OCI-LY3 (cell line): ENCODE measurements at regions not wholly inside any gene's neighbourhood (a gene's known extent, or its start where the extent isn't known, plus 50 kb on each side); places are given as distances from the start of the nearest gene placed in this dataset.

ENCODE experiments used
- H2AFZ ChIP-seq: fragments of 200-600, 300-600 bp; shearing (Covaris generic); 2 replicates; pipeline ENCODE4 v1.6.0; 2014; ENCODE audit warnings: antibody characterized with exemption, low read depth, low read length
- H3K27ac ChIP-seq: fragments of 200-600, 300-600 bp; sonication (generic); 2 replicates; pipeline ENCODE4 v1.5.1; 2014; ENCODE audit warnings: mild to moderate bottlenecking, low read length, moderate library complexity, mixed read lengths
- H3K27me3 ChIP-seq: fragments of 200-600, 300-600 bp; sonication (generic); 2 replicates; pipeline ENCODE4 v1.6.1; 2014; ENCODE audit warnings: low read depth, low read length, mixed read lengths
- H3K36me3 ChIP-seq: fragments of 200-600, 300-600 bp; sonication (generic); replicated peaks from 2 replicates; pipeline ENCODE3; 2014; ENCODE audit warnings: low read depth, low read length, mixed read lengths
- H3K4me1 ChIP-seq: fragments of 300-600, 200-600 bp; sonication (generic); 2 replicates; pipeline ENCODE4 v1.6.1; 2014; ENCODE audit warnings: low read length, mixed read lengths
- H3K4me2 ChIP-seq: fragments of 200-600, 300-600 bp; sonication (generic); 2 replicates; pipeline ENCODE4 v1.6.1; 2014; ENCODE audit warnings: low read length, mixed read lengths
- H3K4me3 ChIP-seq: fragments of 300-600, 200-600 bp; sonication (generic); 2 replicates; pipeline ENCODE4 v1.5.1; 2014; ENCODE audit warnings: antibody characterized with exemption, mild to moderate bottlenecking, low read length, moderate library complexity
- H3K79me2 ChIP-seq: fragments of 300-600, 200-600 bp; shearing (Covaris generic); 2 replicates; pipeline ENCODE4 v1.6.1; 2014; ENCODE audit warnings: mild to moderate bottlenecking, low read length, mixed read lengths
- H3K9ac ChIP-seq: fragments of 300-600, 200-600 bp; shearing (Covaris generic); 2 replicates; pipeline ENCODE4 v1.6.0; 2014; ENCODE audit warnings: mild to moderate bottlenecking, low read length, moderate library complexity
- H3K9me3 ChIP-seq: fragments of 200-600, 300-600 bp; shearing (Covaris generic); 2 replicates; pipeline ENCODE4 v1.6.1; 2014; ENCODE audit warnings: low read length, mixed read lengths; ENCODE audit not compliant: insufficient read depth
- H4K20me1 ChIP-seq: fragments of 200-600, 300-600 bp; sonication (generic); 2 replicates; pipeline ENCODE4 v1.6.1; 2016; ENCODE audit warnings: low read length, mixed read lengths; ENCODE audit not compliant: insufficient read depth
- EZH2phosphoT487 ChIP-seq: fragments of 200-600 bp; shearing (Covaris generic); IDR thresholded peaks from 2 replicates; pipeline ENCODE4 v1.6.1; 2018; ENCODE audit warnings: antibody characterized with exemption, mixed run types, low read depth
- TF ChIP-seq, protein P1 (sequence below): fragments of 200-600, 300-600 bp; sonication (generic); IDR thresholded peaks from 2 replicates; pipeline ENCODE4 v1.5.1; 2014; ENCODE audit warnings: antibody characterized with exemption, low read length, low read depth

DNA sequence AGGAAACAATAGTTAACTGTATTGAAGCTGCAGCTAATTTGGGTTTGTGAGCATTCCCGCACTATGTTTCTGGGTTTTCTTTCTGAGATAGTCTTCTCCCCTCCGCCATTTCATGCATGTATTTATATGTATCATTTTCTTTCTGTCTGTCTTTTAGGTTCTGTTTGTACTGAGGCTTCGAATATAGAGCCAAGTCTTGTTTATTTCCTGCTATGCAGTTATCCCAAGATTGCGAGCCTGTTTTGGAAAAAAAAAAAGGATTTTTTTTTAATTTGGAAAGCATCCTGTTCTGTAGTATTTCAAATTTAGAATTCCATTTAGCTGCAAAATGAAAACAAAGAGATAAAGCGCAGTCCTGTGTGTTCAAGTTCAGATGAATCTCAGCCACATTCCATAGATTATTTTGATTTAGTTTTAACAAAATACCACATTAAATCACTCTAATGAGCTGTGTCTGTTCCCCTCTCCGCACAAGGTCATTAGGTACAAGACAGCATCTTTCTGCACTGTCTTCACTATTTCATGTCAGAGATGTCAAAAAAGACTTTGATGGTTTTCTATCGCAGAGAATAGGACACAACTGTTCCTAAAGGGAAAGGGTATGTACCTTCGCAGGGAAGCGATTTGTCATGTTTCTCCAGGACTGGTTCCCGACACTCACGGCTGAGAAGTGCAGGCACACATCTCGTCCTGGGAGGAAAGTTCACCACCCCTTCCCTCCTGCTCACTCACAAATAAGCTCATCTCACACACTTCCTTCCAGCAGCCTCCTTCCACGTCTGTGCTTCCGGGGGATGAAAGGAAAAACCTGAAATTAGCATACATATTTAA is 443.4 kb downstream of the ZNF516 start:
- H3K27me3 ChIP-seq, result no peaks in the 10 kb centered on the region
- no peaks in the 10 kb centered on the region for H3K36me3 ChIP-seq
- no peak overlapping the region for H3K4me3 ChIP-seq
- H3K9me3 ChIP-seq, result peaks cover 4% of the 10 kb centered on the region; the same call in 1 of the 2 replicates
- no peak overlapping the region for H3K4me2 ChIP-seq
- TF ChIP-seq EZH2phosphoT487, result no peak
- TF ChIP-seq, protein P1, sequence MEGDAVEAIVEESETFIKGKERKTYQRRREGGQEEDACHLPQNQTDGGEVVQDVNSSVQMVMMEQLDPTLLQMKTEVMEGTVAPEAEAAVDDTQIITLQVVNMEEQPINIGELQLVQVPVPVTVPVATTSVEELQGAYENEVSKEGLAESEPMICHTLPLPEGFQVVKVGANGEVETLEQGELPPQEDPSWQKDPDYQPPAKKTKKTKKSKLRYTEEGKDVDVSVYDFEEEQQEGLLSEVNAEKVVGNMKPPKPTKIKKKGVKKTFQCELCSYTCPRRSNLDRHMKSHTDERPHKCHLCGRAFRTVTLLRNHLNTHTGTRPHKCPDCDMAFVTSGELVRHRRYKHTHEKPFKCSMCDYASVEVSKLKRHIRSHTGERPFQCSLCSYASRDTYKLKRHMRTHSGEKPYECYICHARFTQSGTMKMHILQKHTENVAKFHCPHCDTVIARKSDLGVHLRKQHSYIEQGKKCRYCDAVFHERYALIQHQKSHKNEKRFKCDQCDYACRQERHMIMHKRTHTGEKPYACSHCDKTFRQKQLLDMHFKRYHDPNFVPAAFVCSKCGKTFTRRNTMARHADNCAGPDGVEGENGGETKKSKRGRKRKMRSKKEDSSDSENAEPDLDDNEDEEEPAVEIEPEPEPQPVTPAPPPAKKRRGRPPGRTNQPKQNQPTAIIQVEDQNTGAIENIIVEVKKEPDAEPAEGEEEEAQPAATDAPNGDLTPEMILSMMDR, result no peak
- H3K27ac ChIP-seq, result no peak overlapping the region
- H3K79me2 ChIP-seq, result no peaks in the 10 kb centered on the region
- H4K20me1 ChIP-seq, result no peaks in the 10 kb centered on the region
- no peak overlapping the region for H3K9ac ChIP-seq
- H2AFZ ChIP-seq, result no peak overlapping the region
- no peaks in the 10 kb centered on the region for H3K4me1 ChIP-seq

DNA sequence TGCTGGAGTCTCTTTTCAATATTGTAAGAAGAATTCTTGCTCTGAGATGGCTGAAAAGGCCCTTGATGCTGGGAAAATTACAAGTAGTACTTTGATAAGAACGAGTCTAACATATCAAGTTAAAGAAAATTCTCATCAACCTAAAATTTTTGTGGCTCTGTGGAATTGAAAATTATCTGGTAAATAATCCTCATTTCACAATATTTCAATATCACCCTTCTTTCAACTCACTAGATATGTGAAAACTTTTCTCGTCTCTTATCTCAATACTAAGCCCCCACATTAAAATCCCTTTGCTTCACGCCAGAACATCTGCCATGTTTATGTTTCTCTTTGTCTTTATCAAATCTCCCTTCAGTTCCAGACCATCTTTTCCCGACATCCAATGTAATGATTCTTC is 448.8 kb downstream of the ZNF516 start:
- TF ChIP-seq EZH2phosphoT487, result no peak
- TF ChIP-seq, protein P1, result no peak
- H3K9ac ChIP-seq, result no peak overlapping the region
- no peaks in the 10 kb centered on the region for H3K79me2 ChIP-seq
- no peaks in the 10 kb centered on the region for H3K9me3 ChIP-seq
- no peaks in the 10 kb centered on the region for H4K20me1 ChIP-seq
- no peak overlapping the region for H3K4me2 ChIP-seq
- H3K4me3 ChIP-seq, result no peak overlapping the region
- no peaks in the 10 kb centered on the region for H3K27me3 ChIP-seq
- no peaks in the 10 kb centered on the region for H3K4me1 ChIP-seq
- no peak overlapping the region for H3K27ac ChIP-seq
- H3K36me3 ChIP-seq, result no peaks in the 10 kb centered on the region
- no peak overlapping the region for H2AFZ ChIP-seq

DNA sequence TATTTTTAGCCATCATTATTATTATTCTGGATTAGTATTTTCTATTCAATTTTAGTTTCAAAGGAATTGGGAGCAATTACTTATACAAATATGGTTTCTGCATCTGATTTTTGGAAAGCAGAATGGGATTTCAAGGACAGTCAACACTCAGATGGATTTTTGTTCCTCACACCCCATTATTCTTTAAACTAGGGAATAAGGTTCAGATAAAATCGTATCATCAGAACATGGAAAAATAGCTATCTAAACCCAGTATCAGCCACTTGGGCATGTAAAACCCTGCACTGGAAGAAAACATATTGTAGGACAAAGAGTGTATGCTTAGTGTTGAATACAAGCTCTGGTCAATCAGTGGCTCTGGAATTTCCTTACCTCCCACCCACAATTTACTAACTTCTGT is 452.5 kb downstream of the ZNF516 start:
- no peaks in the 10 kb centered on the region for H4K20me1 ChIP-seq
- TF ChIP-seq, protein P1, result no peak
- no peak for TF ChIP-seq EZH2phosphoT487
- no peaks in the 10 kb centered on the region for H3K27me3 ChIP-seq
- H3K79me2 ChIP-seq, result no peaks in the 10 kb centered on the region
- no peak overlapping the region for H3K4me2 ChIP-seq
- no peaks in the 10 kb centered on the region for H3K4me1 ChIP-seq
- H3K9ac ChIP-seq, result no peak overlapping the region
- H3K36me3 ChIP-seq, result no peaks in the 10 kb centered on the region
- no peak overlapping the region for H3K4me3 ChIP-seq
- H2AFZ ChIP-seq, result no peak overlapping the region
- no peaks in the 10 kb centered on the region for H3K9me3 ChIP-seq
- no peak overlapping the region for H3K27ac ChIP-seq

DNA sequence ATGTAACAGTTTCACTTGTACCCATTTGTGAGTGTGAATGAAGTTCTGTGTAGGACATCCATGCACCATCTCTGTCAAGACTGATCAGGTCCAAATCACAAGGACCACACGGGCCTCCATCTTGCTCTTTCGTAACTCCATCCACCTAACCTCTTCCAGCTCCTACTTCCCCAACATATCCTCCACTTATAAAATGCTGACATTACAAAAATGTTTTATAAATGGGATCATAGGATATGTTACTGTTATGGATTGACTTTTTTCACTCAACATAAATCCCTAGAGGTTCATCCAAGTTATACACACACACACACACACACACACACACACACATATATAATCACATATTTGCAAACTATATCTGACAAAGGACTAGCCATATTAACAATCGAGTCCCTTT is 476.8 kb downstream of the ZNF516 start:
- Histone ChIP-seq H3K79me2 (no peaks in the 10 kb centered on the region), H3K4me3 (no peak overlapping the region), H3K9ac (no peak overlapping the region), H3K9me3 (no peaks in the 10 kb centered on the region), H3K4me1 (no peaks in the 10 kb centered on the region), H4K20me1 (no peaks in the 10 kb centered on the region), H3K36me3 (no peaks in the 10 kb centered on the region), H3K27me3 (no peaks in the 10 kb centered on the region), H3K27ac (no peak overlapping the region), H3K4me2 (no peak overlapping the region), H2AFZ (no peak overlapping the region)
- no peak for TF ChIP-seq EZH2phosphoT487
- TF ChIP-seq, protein P1, result no peak
